ENCODE measurements at regions not wholly inside any gene's neighbourhood (a gene's known extent, or its start where the extent isn't known, plus 50 kb on each side); places are given as distances from the start of the nearest gene placed in this dataset.

DNA sequence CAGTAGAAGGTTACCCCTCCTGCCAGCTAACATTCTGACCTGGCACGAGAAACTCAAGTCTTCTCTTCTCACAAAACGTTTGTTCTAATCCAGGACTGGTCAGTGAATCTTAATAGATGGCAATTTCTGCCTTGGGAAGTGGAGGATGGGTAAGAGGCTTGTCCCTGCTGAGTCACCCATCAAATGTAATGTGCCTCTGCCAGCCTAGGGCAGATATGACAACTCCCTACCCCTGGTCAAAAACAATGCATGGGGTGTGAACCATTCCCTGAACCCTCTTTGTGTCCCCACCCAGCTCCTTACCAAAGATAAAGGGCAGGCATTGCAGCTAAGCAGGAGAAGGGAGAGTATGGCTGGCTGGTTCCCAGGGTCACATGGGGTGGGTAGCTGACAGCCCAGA lies 1052.9 kb downstream of the GALC start:
- no peaks in the 10 kb centered on the region for H3K36me3 ChIP-seq
- intact Hi-C loops (cut with DNase I), result no loop called here
- TF ChIP-seq, protein P1, sequence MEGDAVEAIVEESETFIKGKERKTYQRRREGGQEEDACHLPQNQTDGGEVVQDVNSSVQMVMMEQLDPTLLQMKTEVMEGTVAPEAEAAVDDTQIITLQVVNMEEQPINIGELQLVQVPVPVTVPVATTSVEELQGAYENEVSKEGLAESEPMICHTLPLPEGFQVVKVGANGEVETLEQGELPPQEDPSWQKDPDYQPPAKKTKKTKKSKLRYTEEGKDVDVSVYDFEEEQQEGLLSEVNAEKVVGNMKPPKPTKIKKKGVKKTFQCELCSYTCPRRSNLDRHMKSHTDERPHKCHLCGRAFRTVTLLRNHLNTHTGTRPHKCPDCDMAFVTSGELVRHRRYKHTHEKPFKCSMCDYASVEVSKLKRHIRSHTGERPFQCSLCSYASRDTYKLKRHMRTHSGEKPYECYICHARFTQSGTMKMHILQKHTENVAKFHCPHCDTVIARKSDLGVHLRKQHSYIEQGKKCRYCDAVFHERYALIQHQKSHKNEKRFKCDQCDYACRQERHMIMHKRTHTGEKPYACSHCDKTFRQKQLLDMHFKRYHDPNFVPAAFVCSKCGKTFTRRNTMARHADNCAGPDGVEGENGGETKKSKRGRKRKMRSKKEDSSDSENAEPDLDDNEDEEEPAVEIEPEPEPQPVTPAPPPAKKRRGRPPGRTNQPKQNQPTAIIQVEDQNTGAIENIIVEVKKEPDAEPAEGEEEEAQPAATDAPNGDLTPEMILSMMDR (IDR thresholded peaks at IDR 0.05), result no peak
- H3K4me3 ChIP-seq, result no peak overlapping the region
- no peak for DNase-seq
- no peaks in the 10 kb centered on the region for H3K27me3 ChIP-seq
- no peak overlapping the region for H3K27ac ChIP-seq
- H3K9ac ChIP-seq (ENCODE audit: low read depth in 2 of 2, low read length in 2 of 2), result no peak overlapping the region
- no peaks in the 10 kb centered on the region for H3K4me1 ChIP-seq
- no peaks in the 10 kb centered on the region for H3K9me3 ChIP-seq

DNA sequence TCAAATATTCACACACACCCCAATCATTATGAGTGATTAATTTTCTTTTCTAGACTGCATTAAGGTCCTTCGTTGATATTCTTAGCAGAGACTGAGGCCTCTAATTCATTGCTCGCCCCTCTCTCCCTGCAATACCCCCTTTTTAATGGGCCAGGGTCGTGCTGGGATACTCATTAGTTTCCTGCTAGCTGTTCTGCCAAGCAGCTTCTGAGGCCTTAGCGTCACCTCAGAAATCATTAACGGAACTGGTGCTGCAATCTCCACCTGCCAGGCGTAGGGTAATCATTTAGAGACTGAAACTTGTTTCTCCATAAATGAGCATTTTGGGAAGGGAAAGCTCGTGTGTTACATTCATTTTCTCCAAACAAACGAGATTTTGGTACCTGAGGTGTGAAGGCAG lies 1054.7 kb downstream of the GALC start:
- Histone ChIP-seq H3K9me3 (no peaks in the 10 kb centered on the region), H3K9ac (ENCODE audit: low read depth in 2 of 2, low read length in 2 of 2) (no peak overlapping the region), H3K27me3 (no peaks in the 10 kb centered on the region), H3K4me3 (no peak overlapping the region), H3K27ac (no peak overlapping the region), H3K36me3 (no peaks in the 10 kb centered on the region), H3K4me1 (no peaks in the 10 kb centered on the region)
- DNase-seq, result no peak
- intact Hi-C loops (cut with DNase I), result no loop called here
- TF ChIP-seq, protein P1 (IDR thresholded peaks at IDR 0.05), result no peak

DNA sequence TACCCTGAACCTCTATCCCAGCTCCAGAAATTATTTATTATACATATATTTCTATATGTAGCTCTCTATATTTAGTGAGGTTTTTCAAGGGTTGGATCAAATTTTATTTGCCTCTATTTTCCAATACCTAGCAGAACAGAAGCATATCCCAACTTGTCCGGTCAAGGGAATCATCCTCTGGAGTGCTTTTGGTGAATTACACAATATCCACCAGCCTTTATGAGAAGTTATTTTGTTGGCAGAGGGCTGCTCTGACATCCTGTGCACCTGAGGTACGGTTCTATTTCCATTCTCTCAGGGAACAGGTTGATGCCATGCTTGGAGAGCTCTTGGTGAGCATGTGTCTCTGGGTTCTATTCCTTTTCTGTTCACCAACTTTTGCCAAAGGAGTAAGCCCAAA lies 1056.4 kb downstream of the GALC start:
- H3K9ac ChIP-seq (ENCODE audit: low read depth in 2 of 2, low read length in 2 of 2), result no peak overlapping the region
- H3K4me3 ChIP-seq, result no peak overlapping the region
- no peaks in the 10 kb centered on the region for H3K9me3 ChIP-seq
- no peaks in the 10 kb centered on the region for H3K4me1 ChIP-seq
- intact Hi-C loops (cut with DNase I), result no loop called here
- DNase-seq, result no peak
- TF ChIP-seq, protein P1 (IDR thresholded peaks at IDR 0.05), result no peak
- H3K27ac ChIP-seq, result no peak overlapping the region
- no peaks in the 10 kb centered on the region for H3K27me3 ChIP-seq
- no peaks in the 10 kb centered on the region for H3K36me3 ChIP-seq

DNA sequence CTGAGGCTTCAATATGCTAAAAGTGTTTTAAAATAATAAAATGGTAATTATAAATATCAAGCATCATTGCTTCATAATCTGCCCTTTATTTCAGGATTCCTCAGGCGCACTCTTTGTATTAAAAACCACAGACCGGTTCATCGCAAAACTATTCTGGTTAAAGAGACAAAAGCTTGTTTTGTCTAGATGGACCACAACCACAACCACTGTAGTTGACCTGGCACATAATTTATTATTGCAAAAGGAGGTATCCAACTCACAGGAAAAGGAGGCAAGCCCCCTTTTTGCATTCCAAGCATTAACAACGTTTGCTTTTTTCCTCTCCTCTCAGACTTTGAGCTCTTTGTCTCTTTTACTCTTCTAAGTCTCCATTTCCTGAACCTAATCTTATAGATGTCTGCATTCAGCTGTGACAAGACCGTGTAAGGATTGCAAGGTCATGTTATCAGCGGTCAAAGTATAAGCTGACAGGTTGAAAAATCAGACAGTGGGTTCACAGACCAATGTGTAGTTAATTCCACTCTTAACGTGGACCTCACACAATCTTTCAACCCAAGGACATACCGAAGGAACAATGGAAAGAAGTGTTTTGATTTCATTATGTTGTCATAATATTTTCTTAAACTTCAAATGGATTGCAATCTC lies 1057.6 kb downstream of the GALC start:
- H3K9me3 ChIP-seq, result no peaks in the 10 kb centered on the region
- H3K27me3 ChIP-seq, result no peaks in the 10 kb centered on the region
- H3K36me3 ChIP-seq, result no peaks in the 10 kb centered on the region
- TF ChIP-seq, protein P1 (IDR thresholded peaks at IDR 0.05), result no peak
- H3K9ac ChIP-seq (ENCODE audit: low read depth in 2 of 2, low read length in 2 of 2), result no peak overlapping the region
- no peak overlapping the region for H3K4me3 ChIP-seq
- no peaks in the 10 kb centered on the region for H3K4me1 ChIP-seq
- no peak overlapping the region for H3K27ac ChIP-seq
- DNase-seq, result no peak
- intact Hi-C loops (cut with DNase I), result no loop called here

DNA sequence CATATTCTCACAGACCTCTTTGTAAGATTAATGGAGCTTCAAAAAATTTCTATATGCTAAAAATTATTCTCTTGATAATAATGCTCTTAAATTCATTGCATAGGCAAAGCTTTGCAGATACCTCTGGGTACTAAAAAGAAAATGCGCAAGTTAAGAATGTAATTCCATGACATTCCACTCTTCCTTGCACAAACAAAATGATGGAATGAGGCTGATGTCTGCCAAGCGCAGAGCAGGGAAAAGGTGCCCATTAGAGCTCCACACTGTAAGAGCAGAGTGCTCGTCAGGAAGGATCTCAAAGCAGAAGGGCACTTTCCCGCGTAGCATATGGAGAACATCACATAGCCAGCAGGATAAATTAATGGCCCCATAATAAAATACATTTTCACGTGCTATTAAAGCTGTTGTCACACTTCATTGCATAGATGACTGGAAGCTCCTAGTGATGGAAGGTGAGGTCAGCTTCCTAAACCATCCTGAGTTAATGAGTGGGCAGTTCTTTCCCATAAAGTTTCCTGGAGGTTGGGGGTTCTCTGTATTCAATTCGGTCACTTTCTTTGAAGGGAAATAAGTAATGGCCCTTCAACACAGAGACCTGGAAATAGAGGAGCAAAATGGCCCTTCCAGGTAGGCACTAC lies 1058.9 kb downstream of the GALC start:
- Histone ChIP-seq H3K9ac (ENCODE audit: low read depth in 2 of 2, low read length in 2 of 2) (no peak overlapping the region), H3K4me1 (no peaks in the 10 kb centered on the region), H3K27me3 (no peaks in the 10 kb centered on the region), H3K36me3 (no peaks in the 10 kb centered on the region), H3K27ac (no peak overlapping the region), H3K9me3 (no peaks in the 10 kb centered on the region), H3K4me3 (no peak overlapping the region)
- intact Hi-C loops (cut with DNase I), result no loop called here
- TF ChIP-seq, protein P1 (IDR thresholded peaks at IDR 0.05), result no peak
- no peak for DNase-seq

All from colonic mucosa (tissue), 4 donors.